ENCODE measurements at regions not wholly inside any gene's neighbourhood (a gene's known extent, or its start where the extent isn't known, plus 50 kb on each side); places are given as distances from the start of the nearest gene placed in this dataset.

DNA sequence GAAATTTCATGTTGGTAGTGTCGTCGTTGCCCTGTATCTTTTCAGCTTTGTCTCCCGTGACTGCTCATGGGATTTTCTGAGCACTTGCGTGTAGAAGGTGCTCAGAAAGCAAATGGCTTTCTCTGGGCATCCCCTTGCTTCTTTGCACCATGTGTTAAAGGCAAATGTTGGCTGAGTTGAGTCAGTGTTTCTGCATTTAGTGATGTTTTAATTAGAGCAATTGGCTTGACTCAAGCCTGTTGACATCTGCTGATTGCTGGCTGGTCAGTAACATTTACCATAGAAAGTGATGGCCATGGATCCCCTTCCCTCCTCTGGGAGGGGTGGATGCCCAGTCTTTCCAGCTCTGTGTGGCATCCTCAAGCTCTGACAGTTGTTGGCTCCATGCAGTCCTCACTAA, 187.2 kb upstream of the MPHOSPH6 start:
- DNase-seq = no peak

GRCh38 chr16:82350560-82350959, 180.5 kb upstream of the MPHOSPH6 start:
- no peak for DNase-seq

- no peak for DNase-seq
These were observed 175.3 kb upstream of the MPHOSPH6 start for GRCh38 chr16:82345318-82345717.

DNA sequence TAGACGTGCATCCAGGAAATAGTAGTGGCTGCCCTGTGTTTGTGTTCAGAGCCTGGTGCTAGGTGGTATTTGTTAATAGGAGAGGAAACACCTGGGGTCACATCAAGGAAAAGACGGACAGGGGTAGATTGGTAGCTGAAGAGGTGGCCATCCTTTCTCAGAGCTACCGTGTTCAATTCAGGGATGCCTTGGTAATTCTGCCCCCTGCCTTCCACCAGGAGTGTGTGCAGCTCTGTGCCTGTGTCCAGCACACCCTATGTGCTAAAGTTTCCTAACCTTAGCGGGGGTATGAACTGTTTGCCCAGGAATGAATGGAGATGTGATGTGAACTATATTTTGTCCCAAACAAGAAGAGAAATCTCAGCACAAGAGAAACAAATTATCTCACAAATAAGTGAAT, 174.1 kb upstream of the MPHOSPH6 start:
- DNase-seq = no peak

DNA sequence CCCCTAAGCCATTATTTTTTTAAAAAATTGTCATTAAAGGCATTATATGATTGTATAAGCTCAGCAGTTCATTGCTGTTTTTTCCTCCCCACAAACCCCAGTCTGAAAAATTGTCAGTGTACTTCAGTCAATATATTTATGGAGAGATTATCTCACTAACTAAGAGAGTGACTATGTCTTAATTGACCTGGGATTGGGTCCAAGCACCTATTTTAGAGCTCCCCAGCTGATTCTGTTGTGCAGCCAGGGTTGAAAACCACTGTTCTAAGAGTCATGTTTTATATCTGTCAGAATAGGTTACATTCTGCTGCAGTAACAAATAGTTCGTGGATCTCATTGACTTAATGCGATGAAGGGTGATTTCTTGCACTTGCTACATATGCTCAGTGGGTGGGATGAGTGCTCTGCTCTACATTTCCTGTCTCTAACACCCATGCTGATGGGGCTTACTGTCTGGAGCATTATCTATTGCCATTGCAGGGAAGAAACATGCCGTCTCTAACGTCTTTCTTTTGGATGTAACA, 171.2 kb upstream of the MPHOSPH6 start:
- DNase-seq = no peak

DNA sequence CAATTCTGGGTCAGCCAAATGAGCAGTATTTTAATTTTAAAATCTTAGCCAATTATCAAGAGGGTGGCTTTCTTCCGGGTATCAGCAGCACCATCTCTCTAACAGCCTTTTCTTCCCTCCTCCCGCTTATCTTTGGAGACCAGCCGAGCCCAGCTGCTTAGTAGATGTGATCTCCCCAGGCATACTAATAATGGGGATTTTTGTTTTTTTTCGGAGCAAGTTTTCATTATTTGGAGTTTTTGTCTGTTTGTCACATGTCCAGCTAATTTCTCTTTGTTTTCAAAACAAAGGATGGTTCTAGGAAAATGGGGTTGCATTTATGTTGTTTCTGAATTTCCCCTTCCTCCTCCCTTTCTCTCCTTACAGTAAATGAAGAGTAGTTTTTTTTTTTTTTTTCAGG, 170.5 kb upstream of the MPHOSPH6 start:
- DNase-seq = no peak

GRCh38 chr16:82337355-82337754, 167.3 kb upstream of the MPHOSPH6 start:
- no peak for DNase-seq

- no peak for DNase-seq
These were observed 162.1 kb upstream of the MPHOSPH6 start for GRCh38 chr16:82331974-82332750.

DNA sequence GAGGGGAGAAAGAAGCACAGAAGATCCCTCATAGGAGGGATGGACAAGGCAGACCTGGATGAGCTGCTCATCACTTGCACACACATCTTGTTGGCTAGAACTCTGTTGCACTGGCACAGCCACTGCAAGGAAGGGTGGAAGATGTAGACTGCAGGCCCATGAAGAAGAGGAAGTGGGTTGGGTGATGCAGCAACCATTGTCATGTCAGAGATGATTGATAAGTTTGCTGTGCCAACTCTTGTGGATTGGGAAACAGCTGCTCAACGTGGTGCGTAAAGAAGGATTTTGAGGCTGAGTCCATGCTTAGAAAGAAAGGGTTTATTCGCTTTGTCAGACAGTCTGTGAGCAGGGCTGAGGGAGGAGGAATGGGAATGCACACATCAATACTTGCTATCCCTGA, 161.4 kb upstream of the MPHOSPH6 start:
- DNase-seq = no peak

- DNase-seq = no peak
These were observed 159.6 kb upstream of the MPHOSPH6 start for GRCh38 chr16:82329504-82330192.

GRCh38 chr16:82328881-82329469, 159.0 kb upstream of the MPHOSPH6 start:
- no peak for DNase-seq

GRCh38 chr16:82323171-82323570, 153.1 kb upstream of the MPHOSPH6 start:
- no peak for DNase-seq

- no peak for DNase-seq
These were observed 152.2 kb upstream of the MPHOSPH6 start for GRCh38 chr16:82322177-82322576.

DNA sequence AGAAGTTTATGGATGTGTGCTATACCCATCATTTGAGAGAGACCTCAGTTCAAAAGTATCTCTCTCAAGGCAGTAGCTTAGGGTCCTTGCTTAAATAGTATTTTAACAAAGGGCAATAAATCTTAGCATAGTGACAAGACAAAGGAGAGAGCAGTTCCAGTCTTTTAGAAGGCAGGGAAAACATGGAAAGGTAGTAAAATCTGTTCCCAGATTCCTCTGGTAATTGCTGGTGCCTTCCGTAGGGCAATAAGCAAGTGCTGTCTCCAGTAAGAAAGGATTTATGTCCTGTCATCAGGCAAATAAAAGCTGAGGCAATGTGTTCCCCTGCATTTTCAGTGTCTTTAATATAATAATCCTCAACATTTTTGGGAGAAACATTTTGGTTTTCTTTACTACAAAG, 149.0 kb upstream of the MPHOSPH6 start:
- no peak for DNase-seq

DNA sequence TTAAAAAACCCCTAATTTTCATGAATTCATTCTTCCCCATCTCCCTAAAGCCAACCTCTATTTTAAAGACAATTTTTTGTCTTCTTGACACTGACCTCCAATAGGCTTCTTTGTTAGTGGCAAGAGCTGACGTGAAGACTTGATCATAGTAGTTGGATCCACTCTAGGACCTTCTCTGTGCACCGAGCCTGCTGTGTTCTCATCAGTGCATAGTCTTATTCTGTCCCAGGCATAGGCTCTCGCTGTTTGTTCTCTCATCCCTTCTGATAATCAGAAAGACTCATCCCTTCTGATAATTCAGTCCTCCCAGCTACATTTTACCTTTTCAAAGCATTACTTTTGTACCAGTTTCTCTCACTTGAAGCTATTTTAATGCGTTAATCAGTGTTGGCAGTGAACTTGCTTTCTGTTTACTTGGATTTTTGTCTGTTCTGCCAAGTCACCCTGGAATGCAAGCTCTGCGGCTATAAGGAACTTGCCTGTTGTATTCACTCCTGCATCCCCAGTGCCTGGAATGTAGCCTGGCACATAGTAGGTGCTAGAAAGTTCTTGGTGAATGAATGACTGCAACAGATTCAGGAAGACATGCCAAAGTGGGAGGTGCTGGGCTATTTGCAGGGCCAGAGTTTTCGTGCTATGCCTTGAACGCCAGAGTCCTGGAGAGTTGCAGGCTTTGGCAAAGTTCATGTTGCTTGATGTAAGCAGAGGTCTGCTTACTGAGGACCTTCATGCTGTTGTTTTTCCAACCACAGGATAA, 147.6 kb upstream of the MPHOSPH6 start:
- no peak for DNase-seq

GRCh38 chr16:82313754-82314153, 143.7 kb upstream of the MPHOSPH6 start:
- DNase-seq = no peak

DNA sequence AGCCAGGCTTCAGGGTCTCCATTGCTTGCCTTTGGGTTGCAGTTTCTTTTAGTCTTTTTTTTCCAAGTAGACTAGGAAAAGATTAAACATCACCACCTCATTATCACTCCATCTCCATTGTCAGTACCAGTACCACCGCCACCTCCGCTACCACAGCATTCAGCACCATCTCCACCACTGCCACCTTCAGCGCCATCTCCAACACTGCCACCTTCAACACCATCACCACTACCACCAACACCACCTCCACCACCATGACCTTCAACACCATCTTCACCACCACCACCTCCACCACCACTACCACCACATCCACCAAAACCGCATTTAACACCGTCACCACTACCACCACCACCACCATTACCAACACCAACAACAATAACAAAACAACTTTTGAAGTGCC, 141.5 kb upstream of the MPHOSPH6 start:
- DNase-seq = no peak

GRCh38 chr16:82302042-82302727, 132.2 kb upstream of the MPHOSPH6 start:
- no peak for DNase-seq

GRCh38 chr16:82301146-82301755, 131.2 kb upstream of the MPHOSPH6 start:
- DNase-seq = no peak

DNA sequence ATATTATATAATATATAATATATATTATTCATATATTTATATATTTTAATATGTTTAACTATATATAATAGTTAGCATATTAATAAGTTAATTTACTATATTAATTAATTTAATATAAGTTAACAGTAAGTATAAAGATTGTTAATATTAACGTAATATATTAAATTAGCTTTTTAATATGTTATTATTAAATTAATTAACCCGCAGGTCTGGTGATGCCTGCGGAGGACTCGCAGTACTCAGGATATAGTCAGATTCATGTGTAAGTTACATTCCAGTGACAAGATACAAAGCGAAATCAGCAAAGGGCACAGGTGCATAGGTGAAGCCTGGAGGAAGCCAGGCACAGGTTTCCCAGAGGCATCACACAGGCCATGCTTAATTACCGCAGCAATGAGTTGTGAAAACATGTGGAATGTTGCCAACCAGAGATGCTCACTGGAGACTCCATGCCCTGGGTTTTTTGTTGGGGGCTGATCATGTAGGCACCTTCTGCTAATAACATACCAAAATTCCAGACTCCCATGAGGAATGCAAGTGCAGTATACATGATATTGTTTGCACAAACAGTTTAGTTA, 130.4 kb upstream of the MPHOSPH6 start:
- DNase-seq = no peak

DNA sequence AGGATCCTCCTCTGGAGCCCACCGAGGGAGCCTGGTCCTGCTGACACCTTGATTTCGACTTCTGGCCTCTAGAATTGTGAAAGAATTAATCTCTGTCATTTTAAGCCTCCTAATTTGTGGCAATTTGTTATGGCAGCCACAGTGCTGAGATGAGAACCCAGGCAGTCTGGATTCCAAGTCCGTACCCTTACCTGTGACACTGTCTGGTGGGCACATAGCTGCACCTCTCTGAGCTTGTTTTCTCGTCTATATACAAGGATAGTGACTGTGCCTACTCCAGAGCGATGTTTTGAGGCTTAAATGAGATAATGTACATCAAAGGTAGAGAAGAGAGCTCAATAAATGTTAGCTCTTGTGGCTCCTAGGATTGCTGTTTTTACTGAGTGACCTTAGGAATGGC, 128.4 kb upstream of the MPHOSPH6 start:
- no peak for DNase-seq
